NCI-H146 treated with DMSO at 0.1 percent for 48 hours (cell line): ENCODE measurements at regions not wholly inside any gene's neighbourhood (a gene's known extent, or its start where the extent isn't known, plus 50 kb on each side); places are given as distances from the start of the nearest gene placed in this dataset.

Source experiments
- DNase-seq: peaks from one replicate; lab custom pipeline; 2025; ENCODE audit not compliant: unreplicated experiment; lab: John Stamatoyannopoulos, UW

DNA sequence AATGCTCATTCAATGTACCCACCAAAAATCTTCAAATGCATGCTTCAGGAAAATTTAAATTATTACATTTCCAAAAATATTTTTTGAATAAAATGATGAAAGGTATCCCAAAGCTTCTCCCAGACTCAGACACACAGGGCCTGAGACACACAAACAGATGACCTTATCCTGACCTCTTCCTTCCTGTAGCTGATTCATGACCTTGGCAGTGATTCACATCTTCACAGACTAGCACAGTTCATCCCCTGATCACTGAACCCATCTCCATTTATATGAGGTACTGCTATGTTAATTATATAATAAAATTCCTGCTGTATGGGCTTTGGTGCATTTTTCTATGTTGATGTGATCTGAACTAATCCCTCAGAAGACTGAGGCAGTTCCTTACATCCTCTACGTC, 265.0 kb upstream of the GLI3 start:
- DNase-seq, result no peak

DNA sequence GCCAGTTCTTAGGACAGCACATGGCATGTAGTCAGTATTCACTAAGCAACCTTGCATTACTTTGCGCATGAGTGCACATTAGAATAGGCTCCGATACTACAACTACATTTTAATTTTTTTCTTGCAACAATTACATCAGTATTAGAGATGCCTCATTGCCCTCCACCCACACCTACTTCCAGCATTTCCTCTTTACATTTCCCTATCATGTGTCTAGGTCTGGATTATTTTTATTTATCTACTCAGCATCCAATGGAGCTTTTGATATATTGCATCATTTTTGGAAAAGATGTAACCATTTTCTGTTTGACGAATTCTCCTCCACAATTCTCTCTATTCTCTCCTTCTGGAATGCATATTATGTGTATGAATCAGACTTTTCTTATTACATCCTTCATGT, 258.2 kb upstream of the GLI3 start:
- no peak for DNase-seq

DNA sequence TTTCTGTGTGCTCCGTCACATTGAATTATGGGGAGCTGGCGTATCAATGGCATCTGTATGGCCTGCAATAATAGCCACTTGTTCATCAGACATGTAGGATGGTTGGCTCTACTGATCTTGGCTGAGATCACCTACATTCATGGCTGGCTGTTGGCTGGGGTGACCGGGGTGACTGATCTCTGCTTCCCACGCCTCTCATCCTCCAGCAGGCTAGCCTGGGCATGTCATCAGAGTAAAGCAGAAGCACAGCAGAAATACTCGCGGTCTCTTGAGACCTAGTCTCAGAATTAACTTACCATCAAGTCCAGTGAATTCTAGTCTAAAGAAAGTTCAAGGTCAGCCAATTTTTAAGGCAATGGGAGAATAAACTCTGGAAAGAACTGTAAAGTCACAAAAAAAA, 257.7 kb upstream of the GLI3 start:
- no peak for DNase-seq

DNA sequence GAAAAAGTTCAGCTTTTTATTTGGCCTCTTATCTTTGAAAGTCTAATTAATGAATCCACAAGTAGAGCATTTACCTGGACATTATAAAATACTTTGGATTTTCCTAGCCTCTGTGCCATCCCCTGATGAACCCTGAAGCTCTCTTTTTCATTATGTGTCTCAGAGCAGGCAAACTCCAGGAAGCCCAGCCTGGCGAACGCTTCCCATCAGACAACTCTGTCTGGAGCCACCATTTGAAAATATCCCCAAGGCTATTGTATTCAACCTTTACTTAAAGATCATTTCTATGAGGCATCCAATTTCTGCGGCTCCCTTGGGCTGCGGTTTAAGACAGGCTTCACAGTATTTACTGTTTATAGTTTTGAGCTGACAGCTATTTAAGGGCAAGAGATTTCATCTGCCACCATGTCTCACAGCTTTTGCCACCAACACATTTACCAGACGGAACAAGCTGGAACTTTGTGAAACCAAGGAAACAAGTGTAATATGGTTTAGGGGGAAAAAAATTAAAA, 257.2 kb upstream of the GLI3 start:
- no peak for DNase-seq

DNA sequence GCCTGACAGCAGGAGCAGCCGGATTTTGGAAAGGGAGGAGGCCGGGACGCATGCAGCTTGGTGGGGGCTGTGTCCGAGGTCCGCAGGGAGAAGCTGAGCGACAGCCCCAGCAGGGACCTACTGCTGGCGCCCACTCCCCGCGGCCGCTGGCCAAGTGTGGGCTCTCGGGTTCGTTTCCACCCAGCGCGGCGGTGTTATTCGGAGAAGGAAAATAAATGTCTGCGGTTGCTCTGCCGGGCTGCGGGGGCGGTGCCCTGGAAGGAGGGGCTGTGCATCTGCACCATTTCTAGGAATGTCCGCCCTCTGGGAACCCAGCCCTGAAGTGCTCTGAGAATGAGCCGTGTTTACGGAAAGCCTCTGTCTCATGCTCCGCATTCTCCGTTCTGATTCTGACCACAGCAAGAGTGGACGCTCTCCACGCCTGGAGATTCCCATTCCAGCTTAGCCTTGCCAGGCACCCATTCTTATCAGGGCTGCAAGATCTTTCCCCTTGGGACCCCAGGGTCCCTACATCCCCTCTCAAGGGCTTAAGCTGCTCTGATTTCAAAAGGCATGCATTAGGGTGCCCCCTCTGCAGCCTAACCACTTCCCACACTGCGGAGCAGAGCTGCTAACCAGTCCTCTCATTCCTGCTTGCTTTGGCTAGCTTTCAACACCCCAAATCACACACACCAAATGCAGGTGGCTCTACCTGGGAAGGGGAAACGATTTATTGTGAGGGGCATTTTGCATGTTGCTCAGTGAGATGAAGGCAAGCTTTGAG, 256.6 kb upstream of the GLI3 start:
- no peak for DNase-seq

DNA sequence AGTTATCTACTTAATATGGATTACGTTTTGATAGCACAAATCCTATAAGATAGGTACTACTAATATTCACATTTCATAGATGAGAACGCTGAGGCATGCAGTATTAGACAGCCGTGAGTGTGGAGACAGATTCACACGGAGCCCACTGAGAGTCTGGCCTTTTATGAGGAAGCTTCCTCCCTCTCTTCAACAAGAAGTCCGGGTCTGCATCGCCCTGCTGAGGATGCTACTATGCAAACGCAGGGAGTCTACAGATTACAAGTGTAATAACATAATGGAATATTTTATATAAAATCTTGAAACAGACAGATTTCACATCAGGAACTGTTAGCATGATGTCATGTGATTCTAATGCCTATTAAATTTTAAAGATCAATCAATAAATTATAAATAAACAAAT, 255.9 kb upstream of the GLI3 start:
- DNase-seq, result no peak

DNA sequence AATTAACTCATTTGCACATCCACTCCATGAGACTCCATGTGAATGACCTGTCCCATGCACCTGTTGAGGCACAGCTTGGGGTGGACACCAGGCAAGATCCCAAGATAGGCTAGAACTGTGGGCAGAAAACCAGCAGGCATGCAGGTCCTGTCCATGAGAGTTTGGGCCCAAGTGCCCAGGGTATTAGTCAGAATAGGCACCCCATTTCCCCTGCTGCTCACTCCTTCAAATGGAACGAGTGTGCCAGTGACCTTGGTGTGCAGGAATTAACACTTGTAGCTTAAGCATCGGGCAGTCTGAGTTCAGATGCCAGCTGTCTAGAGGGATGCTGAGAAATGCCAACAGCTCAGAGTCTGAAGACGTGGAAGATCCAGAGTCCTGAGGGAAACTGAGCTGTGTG, 254.1 kb upstream of the GLI3 start:
- DNase-seq, result no peak

DNA sequence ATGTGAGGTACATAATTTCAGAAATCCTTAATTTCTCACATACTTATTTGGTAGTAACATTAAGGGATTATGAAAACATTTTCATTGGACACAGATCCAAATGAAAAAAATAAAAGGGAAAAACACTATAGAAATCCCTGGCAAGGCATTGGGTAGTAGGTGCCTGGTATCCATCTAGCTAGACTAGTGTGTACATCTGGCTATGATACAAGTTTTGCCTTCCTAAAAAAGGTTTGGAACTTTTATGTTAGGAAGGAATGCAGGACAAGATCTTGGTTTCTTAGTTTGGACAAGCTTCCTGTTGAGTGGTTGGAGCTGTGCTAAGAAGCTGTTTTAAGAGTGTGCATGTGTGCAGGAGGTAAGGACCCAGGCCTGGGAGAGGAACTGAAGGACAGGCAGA, 252.3 kb upstream of the GLI3 start:
- DNase-seq, result no peak

DNA sequence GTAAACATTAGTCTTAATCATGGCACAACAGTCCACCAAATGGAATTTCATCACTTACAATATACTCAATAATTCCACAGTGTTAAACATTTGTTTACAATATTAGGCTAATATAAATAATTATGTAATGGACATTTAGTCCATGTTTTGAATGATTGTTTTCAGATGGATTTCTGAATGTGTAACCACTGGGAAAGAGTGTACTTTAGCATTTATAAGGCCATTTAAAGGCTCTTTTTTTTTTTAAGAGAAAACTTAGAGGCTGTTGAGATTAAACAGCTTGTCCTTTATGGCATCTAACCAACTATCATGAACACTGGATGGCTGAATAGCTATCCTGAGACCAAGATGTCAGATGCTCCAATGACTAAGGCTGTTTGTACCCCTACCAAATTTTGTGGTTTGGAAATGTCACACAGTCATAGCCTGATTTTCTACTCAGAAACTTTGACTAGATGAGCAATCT, 248.3 kb upstream of the GLI3 start:
- DNase-seq, result no peak

DNA sequence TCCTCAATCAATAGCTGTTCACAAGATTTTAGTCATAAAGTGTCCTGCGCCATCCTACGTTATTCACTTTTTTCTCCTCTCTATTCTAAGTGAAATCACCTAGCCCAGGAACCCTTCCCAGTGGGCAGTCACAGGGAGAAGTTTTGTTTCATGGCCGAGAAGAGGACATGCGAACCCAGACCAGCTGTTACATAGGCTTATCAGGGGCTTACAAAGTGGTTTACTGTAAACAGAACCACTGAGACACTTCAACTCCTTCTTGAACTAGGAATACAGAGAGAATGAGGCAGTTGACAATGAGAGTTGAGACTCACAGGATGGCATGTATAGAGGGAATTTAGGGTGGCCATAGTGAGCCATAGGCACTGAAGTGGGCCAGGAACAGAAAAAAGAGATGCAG, 246.9 kb upstream of the GLI3 start:
- no peak for DNase-seq

DNA sequence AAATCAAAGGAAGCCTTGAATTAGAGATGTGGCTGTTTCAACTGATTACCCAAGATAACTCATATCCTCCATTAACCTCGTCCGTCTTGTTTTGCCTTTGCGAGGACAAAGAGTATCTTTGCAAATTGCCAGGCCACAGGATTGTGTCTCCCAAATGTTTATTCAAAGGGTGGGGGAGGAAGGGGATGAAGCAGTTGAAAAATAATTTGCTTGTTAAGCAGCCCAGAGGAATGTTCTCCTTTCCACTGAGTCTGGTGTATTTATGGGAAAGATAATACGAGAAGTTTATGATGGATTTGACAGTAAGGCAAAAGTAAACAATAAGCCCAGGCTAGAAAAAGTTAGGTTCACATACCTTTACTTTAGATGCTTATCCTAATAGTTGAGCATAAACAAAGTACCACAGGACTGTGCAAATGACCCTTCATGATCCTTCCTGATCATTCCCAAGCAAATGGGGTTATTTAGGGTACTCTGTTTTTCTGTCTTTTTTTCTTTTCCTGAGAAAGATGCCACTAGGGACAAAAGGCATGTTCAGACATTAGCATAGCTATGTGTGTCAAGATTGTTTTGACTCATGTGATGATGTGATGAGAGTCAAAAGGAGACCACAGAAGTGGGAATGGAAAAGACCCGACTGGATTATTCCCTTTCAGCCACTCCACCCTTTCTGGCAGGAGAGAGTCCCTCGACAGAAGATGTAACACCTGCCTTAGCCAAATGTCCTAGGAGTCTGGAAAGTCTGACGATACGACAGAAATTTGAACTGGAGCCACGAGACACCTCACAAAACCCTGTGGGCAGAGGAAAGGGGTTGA, 243.0 kb upstream of the GLI3 start:
- no peak for DNase-seq

DNA sequence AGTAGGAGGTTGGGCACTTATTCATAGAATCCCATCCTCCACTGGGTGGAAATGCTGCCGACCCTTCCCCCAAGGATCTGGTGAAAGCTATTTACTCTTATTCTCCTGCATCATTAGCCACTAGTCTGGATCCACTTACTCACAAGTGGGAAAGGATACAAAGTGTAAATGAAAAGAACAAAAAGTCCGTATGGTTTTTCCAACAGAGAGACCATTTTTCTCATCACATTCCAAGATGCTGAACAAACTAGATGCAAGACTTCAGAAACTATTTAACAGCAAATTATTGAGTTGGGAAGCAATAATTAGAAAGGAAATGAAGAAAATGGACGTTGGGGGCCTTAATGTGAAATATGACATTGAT, 242.4 kb upstream of the GLI3 start:
- DNase-seq, result no peak

DNA sequence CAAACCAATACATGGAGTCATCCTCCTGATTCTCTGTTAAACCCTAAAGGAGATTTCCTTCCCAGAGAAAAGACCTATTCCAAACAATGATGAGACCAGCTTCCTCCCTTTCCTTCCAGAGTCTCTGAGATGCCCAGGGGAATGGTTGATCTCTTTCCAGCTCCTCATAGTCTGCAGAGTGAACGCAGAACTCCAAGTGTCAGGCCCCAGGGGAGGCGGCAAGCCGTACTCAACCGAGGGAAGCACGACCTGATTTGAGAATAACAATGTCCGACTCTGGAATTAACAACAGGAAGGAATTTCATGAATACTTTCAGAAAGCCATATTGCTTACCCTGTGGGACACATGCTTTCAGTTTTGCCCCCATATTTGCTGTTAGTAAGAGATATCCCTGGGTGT, 241.7 kb upstream of the GLI3 start:
- no peak for DNase-seq

DNA sequence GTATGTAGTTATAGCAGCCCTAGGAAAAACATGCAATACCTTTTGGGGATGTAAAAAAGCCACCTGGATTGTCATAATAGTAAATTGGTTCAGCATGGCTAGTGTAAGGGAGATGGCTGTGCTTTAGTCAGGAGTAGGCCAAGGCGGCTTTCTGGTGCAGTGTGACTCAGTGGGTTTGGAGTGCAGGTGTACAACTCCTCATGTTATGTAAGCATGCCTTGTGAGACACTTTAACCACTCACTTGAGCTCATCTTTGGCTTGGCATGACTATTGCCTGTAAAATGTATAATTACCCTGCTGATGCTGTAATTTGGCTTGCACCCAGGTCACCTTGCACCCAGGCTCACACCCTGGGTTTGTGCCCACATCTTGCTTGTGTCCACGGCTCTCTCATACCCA, 239.2 kb upstream of the GLI3 start:
- no peak for DNase-seq

DNA sequence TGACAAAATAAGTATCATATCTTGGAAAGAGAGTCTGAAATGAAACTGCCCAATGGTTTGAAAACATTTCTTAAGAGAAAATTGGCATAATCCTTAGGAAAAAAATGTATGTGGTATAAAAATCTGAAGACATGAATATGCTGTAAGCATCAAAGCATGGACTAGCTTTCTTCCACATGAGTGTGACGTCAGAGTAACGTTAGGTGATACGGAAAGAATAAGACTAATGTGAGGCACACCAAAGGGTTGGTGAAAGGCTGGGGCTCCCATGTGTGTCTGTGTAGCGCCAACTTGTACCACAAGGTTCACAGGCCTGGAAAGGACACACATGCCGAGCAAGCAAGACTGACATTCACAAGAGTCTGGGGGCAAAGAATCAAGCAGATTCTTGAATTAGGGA, 238.1 kb upstream of the GLI3 start:
- DNase-seq, result no peak

DNA sequence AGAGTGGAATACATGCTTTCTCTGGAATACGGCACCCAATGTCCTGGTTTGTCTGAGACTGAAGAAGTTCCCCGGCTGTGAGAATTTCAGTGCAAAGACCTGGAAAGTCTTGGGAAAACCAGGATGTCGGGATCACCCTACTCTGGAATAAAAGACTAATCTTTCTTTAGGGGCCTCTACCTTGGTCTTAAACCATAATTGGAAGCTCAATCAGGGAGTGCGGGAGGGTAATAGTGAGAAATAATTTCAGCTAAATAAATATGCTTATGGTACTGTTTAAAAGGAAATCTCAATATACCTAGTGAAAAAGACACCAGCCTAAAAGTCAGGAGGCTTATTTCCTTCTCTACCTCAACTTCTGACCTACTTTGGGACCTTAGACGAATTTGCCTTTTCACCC, 236.1 kb upstream of the GLI3 start:
- no peak for DNase-seq

DNA sequence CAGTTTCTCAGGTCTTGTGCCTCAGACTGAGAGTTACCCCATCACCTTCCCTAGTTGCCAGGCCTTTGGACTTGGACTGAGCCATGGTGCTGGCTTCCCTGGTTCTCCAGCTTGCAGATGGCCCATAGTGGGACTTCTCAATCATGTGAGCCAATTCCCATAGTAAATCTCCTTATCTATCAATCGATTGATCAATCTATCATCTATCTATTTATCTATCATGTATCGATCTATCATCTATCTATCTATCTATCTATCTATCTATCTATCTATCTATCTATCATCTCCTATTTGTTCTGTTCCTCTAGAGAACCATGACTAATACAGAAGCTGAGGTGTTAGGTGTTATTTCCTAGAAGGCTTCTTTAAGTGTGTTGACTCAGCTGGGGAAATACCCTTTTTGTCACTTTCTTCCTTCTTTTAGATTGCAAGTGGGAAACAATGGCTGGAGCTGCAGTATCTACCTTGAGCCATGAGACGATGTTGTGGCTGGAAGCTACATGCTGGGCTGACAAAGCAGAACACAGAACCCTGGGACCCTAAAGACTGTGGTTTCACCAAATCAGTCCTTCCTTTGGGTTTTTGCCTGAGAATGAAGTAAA, 234.7 kb upstream of the GLI3 start:
- DNase-seq, result no peak

DNA sequence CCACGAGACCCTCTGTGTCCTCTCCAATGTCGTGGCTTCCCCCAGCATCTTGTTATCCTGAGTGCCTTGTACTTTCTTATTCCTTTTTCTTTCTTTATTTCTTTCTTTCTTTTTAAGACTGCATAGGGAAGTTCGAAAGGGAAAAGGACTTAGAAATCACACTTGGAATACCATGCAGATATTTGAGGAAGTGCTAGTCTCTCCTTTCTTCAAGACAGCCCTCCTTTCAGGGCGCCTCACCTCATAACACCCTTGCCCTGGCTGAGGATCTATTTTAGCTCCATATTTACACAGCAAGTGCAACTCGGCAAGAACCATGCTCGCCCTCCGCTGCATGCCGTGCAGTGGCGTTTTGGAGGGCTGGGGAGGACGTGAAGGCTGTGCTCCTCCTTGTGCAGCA, 232.3 kb upstream of the GLI3 start:
- no peak for DNase-seq

DNA sequence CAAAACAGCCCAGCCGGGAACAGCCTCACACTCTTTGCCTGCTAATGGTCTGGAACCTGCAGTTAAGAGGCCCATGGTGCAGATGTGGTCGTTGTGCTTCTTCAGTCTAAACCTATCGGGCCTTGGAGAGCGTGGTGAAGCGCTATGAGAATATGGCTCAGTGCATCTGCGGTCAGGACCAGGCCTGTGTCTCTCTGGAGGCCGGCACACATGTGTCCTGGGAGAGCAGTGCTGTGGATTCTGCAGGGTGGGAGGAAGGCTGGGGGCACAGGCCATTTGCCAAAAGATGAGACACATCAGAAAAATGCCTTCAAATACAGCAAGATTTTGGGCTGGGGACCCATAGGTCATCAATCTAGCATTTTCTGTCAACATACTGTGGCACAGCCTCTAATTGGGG, 231.5 kb upstream of the GLI3 start:
- no peak for DNase-seq

DNA sequence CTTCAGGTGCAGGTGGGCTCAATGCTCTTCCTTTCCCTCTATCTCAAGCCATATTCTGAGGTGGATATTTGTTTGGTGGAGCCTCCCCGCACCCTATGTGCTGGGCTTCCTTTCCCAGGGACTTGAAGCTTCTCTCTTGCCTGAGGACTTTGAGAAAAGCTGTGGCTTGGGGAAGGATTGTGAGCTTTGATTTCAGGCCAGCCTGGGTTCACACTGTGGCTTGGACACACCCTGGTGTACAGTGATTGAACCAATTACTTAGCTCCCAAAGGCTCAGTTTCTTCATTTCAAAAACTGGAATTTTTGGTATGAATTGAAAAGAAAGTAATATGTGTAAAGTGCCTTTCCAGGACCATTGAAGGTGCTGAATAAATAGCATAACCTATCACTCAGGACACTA, 224.5 kb upstream of the GLI3 start:
- DNase-seq, result no peak

DNA sequence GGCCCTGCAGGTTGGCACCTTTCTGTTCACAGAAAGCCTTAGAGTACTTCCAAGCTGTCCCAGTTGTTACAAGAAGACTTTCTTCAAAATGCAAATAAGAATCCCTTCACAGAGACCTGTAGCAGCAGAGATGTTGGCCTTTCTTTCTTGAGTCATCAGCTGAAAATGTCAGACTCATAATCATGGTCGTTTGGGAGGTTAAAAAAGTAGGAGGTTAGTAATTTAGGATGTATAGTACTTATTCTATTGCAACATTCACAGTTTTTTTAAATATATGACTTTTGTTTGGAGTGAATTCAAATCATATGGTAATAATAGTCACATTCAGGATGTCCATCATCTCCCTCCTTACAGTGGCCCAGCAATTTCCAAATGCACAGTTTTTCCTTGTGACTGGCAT, 223.9 kb upstream of the GLI3 start:
- no peak for DNase-seq

DNA sequence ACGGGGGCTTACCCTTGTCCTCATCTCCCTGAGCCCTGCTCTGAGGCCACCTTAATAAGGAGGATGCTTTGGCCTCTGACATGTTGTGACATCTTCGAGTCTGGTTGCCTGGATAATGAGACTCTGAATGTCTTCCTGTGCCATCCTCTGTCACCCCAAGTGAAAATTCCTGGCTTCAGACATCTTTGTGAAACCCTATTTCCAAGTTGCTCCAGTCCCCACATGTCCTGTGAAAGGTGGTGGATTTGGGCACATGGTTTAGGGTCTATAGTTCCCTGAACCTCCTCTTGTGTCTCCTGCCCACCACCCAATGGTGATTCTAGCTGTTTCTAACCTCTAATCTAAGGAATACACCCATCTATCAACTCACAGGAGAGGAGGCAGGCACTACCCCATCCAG, 223.1 kb upstream of the GLI3 start:
- DNase-seq, result no peak
